ENCODE measurements at regions not wholly inside any gene's neighbourhood (a gene's known extent, or its start where the extent isn't known, plus 50 kb on each side); places are given as distances from the start of the nearest gene placed in this dataset.

GRCh38 chr12:42903736-42904135 lies 314.2 kb upstream of the PRICKLE1 start:
- TF ChIP-seq EP300 (IDR thresholded peaks at IDR 0.05) = no peak
- TF ChIP-seq POLR2A (IDR thresholded peaks at IDR 0.05) = no peak
- TF ChIP-seq CTCF (IDR thresholded peaks at IDR 0.05) = no peak
- 42 to 70% methylated on average over 3 of the region's 3 CpGs for WGBS, 2 donors

DNA sequence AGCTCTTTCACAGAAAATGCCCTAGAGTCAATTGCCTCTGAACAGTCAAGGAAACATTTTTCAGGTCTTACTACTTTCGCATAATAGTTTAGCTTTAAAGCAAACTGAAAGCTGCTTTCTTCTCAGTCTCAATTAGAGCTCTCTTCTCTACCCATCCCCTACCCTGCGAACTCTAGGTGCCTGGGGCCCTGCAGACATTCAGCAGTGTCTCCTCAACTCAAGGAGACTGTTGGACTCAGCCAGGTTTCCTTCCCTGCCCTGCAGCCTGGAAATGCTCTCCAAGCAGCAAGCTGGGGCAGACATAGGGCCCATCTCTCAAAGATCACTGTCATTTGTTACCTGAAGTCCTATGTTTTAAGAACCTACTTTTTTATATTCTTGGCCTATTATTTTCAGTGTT lies 312.5 kb upstream of the PRICKLE1 start:
- no peaks in the 10 kb centered on the region for H3K4me1 ChIP-seq
- H3K4me3 ChIP-seq = no peak overlapping the region
- TF ChIP-seq POLR2A (IDR thresholded peaks at IDR 0.05) (no peak), CTCF (IDR thresholded peaks at IDR 0.05) (no peak), EP300 (IDR thresholded peaks at IDR 0.05) (no peak)
- no peak overlapping the region for H3K27ac ChIP-seq
- DNase-seq (ENCODE audit: low spot score in 2 of 2) = no peak
- WGBS, 2 donors = 85 to 91% methylated on average over 2 of the region's 2 CpGs
- no peaks in the 10 kb centered on the region for H3K9me3 ChIP-seq
- H3K36me3 ChIP-seq = no peaks in the 10 kb centered on the region
- H3K27me3 ChIP-seq = no peaks in the 10 kb centered on the region

More at GRCh38 chr12:42903736-42904135, 314.2 kb upstream of the PRICKLE1 start:
- no peaks in the 10 kb centered on the region for H3K36me3 ChIP-seq
- DNase-seq (ENCODE audit: low spot score in 2 of 2) = no peak
- no peaks in the 10 kb centered on the region for H3K27me3 ChIP-seq
- H3K9me3 ChIP-seq = no peaks in the 10 kb centered on the region
- no peak overlapping the region for H3K4me3 ChIP-seq
- H3K27ac ChIP-seq = no peak overlapping the region
- no peaks in the 10 kb centered on the region for H3K4me1 ChIP-seq

DNA sequence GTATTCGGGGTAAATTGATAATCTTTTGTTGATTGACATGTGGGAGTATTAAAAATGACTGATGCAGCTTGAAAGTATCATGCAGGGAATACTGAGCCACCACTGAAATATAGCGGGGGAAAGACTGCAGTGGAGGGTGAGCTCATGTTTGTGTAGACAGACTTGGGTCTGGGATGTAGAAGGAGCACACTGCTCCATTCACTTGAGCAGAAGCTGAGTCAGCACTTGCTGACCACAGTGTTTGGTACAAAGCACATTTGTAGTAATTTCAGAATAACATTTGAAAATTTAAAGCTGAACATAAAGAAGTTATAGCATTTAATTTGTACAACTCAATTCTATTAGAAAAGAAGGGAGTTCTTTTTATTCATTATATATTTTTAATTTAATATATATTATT lies 304.3 kb upstream of the PRICKLE1 start:
- DNase-seq (ENCODE audit: low spot score in 2 of 2) = no peak
- H3K27ac ChIP-seq = no peak overlapping the region
- no peak for TF ChIP-seq POLR2A (IDR thresholded peaks at IDR 0.05)
- no peak for TF ChIP-seq EP300 (IDR thresholded peaks at IDR 0.05)
- H3K4me3 ChIP-seq = no peak overlapping the region
- H3K36me3 ChIP-seq = no peaks in the 10 kb centered on the region
- WGBS, 2 donors = 45 to 56% methylated on average over 2 of the region's 2 CpGs
- no peaks in the 10 kb centered on the region for H3K9me3 ChIP-seq
- peaks cover 0 to 3% (median 0%) of the 10 kb centered on the region in 4 donors for H3K4me1 ChIP-seq
- H3K27me3 ChIP-seq = no peaks in the 10 kb centered on the region

DNA sequence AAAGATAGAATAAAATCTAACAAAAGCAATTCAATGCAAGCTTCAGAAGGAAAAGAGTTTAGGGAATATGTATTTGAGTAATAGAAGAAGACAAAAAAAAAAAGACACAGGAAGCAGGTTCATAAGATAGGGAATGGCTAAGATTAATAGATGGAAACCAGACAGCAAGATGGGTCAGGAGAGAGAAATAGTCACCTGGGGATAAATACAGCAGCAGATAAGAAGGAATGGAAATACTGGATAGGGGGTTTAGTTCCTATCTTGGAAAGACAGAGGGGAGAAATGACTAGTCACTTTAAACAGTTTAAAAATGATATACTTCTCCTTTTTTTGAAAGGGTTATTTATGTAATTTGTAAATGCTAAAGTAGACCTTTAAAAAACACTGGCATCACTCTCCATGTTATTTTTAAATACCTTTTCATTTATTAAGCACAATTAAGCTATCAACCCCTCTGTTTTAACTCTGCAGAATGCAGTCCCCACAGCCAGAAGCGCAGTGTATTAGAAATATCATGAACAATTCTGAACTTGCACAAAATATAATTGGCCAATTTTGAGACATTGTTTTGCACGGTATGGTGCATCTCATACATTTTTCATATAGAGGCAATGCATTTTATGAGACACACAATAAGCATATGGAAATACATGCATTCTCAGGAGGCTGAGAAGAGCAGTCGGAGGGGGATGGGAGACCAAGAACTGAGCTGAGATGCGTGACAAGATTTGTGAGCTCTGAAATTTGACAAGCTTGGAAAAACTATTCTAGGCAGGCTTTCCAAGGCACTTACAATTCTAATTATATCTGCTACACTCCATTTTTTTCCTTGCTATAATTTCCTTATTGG lies 303.4 kb upstream of the PRICKLE1 start:
- Histone ChIP-seq H3K36me3 (no peaks in the 10 kb centered on the region), H3K27me3 (no peaks in the 10 kb centered on the region), H3K4me1 (peaks cover 0 to 3% (median 0%) of the 10 kb centered on the region in 4 donors), H3K9me3 (no peaks in the 10 kb centered on the region), H3K27ac (no peak overlapping the region), H3K4me3 (no peak overlapping the region)
- no peak for TF ChIP-seq CTCF (IDR thresholded peaks at IDR 0.05)
- no peak for TF ChIP-seq POLR2A (IDR thresholded peaks at IDR 0.05)
- no peak for TF ChIP-seq EP300 (IDR thresholded peaks at IDR 0.05)
- no peak for DNase-seq (ENCODE audit: low spot score in 2 of 2)
- WGBS, 2 donors = 74 to 79% methylated on average over 4 of the region's 4 CpGs

- no peaks in the 10 kb centered on the region for H3K27me3 ChIP-seq
- H3K36me3 ChIP-seq = no peaks in the 10 kb centered on the region
- H3K9me3 ChIP-seq = peaks cover 0 to 8% (median 0%) of the 10 kb centered on the region in 4 donors
- no peak for DNase-seq (ENCODE audit: low spot score in 2 of 2)
- H3K4me3 ChIP-seq = no peak overlapping the region
- 53 to 68% methylated on average over 1 of the region's 1 CpG for WGBS, 2 donors
- H3K4me1 ChIP-seq = no peaks in the 10 kb centered on the region
- no peak for TF ChIP-seq POLR2A (IDR thresholded peaks at IDR 0.05)
- no peak overlapping the region for H3K27ac ChIP-seq
Measured at GRCh38 chr12:42887657-42888056, 298.1 kb upstream of the PRICKLE1 start.

- H3K27me3 ChIP-seq = no peaks in the 10 kb centered on the region
- TF ChIP-seq POLR2A (IDR thresholded peaks at IDR 0.05) (no peak), EP300 (IDR thresholded peaks at IDR 0.05) (no peak), CTCF (IDR thresholded peaks at IDR 0.05) (no peak)
- H3K36me3 ChIP-seq = no peaks in the 10 kb centered on the region
- H3K4me3 ChIP-seq = no peak overlapping the region
- no peak for DNase-seq (ENCODE audit: low spot score in 2 of 2)
- 60 to 67% methylated on average over 3 of the region's 3 CpGs for WGBS, 2 donors
- no peaks in the 10 kb centered on the region for H3K4me1 ChIP-seq
- peaks cover 0 to 8% (median 0%) of the 10 kb centered on the region in 4 donors for H3K9me3 ChIP-seq
- no peak overlapping the region for H3K27ac ChIP-seq
Measured at GRCh38 chr12:42886160-42886559, 296.6 kb upstream of the PRICKLE1 start.

All from tibial nerve (tissue), 4 donors.